ENCODE measurements at regions not wholly inside any gene's neighbourhood (a gene's known extent, or its start where the extent isn't known, plus 50 kb on each side); places are given as distances from the start of the nearest gene placed in this dataset.

- H3K4me1 ChIP-seq (ENCODE audit: control insufficient read depth in 4 of 4, insufficient read depth in 4 of 4, low read length in 3 of 4): no peaks in the 10 kb centered on the region
- H3K27ac ChIP-seq (ENCODE audit: low read depth in 1 of 2, low read length in 2 of 2): no peak overlapping the region
- DNase-seq (ENCODE audit: low spot score): no peak
- no peaks in the 10 kb centered on the region for H3K36me3 ChIP-seq (ENCODE audit: control insufficient read depth in 4 of 4, insufficient read depth in 3 of 4, low read depth in 1 of 4, low read length in 3 of 4)
- H3K27me3 ChIP-seq (ENCODE audit: control insufficient read depth in 4 of 4, insufficient read depth in 4 of 4, low read length in 3 of 4): no peaks in the 10 kb centered on the region
- TF ChIP-seq FOXA2 (IDR thresholded peaks at IDR 0.05) (no peak), HNF4G (IDR thresholded peaks at IDR 0.05) (no peak), SP1 (IDR thresholded peaks at IDR 0.05) (no peak), MAX (IDR thresholded peaks at IDR 0.05) (no peak), CTCF (IDR thresholded peaks at IDR 0.05; ENCODE audit: low read depth, low read length, missing input control) (no peak), FOXA1 (IDR thresholded peaks at IDR 0.05) (no peak), EGR1 (IDR thresholded peaks at IDR 0.05; ENCODE audit: low read depth in 2 of 2) (no peak), NR2F2 (IDR thresholded peaks at IDR 0.05) (no peak), TAF1 (conservative IDR thresholded peaks at IDR 0.05) (no peak), GABPA (IDR thresholded peaks at IDR 0.05 in 1 of 2, conservative IDR thresholded peaks at IDR 0.05 in 1 of 2) (no peak), HNF4A (conservative IDR thresholded peaks at IDR 0.05) (no peak), RXRA (IDR thresholded peaks at IDR 0.05) (no peak), YY1 (IDR thresholded peaks at IDR 0.05) (no peak), JUND (IDR thresholded peaks at IDR 0.05) (no peak), REST (IDR thresholded peaks at IDR 0.05) (no peak), RAD21 (IDR thresholded peaks at IDR 0.05) (no peak)
- 82% methylated on average over 10 of the region's 10 CpGs for WGBS
- H3K9me3 ChIP-seq (ENCODE audit: control insufficient read depth in 4 of 4, low read length in 3 of 4): no peaks in the 10 kb centered on the region
- no peak overlapping the region for H3K4me3 ChIP-seq (ENCODE audit: low read depth in 1 of 3, low read length in 3 of 3)
- no peak overlapping the region for H3K9ac ChIP-seq (ENCODE audit: low read depth in 1 of 2, low read length in 2 of 2)
Observed at GRCh38 chr2:45283764-45284620, 274.7 kb upstream of the SIX2 start.

- no peak for DNase-seq (ENCODE audit: low spot score)
- 98% methylated on average over 2 of the region's 2 CpGs for WGBS
- peaks cover 0 to 3% (median 0%) of the 10 kb centered on the region in 4 donors for H3K4me1 ChIP-seq (ENCODE audit: control insufficient read depth in 4 of 4, insufficient read depth in 4 of 4, low read length in 3 of 4)
- H3K27ac ChIP-seq (ENCODE audit: low read depth in 1 of 2, low read length in 2 of 2): no peak overlapping the region
- H3K36me3 ChIP-seq (ENCODE audit: control insufficient read depth in 4 of 4, insufficient read depth in 3 of 4, low read depth in 1 of 4, low read length in 3 of 4): no peaks in the 10 kb centered on the region
- no peak overlapping the region for H3K9ac ChIP-seq (ENCODE audit: low read depth in 1 of 2, low read length in 2 of 2)
- H3K27me3 ChIP-seq (ENCODE audit: control insufficient read depth in 4 of 4, insufficient read depth in 4 of 4, low read length in 3 of 4): no peaks in the 10 kb centered on the region
- no peaks in the 10 kb centered on the region for H3K9me3 ChIP-seq (ENCODE audit: control insufficient read depth in 4 of 4, low read length in 3 of 4)
- H3K4me3 ChIP-seq (ENCODE audit: low read depth in 1 of 3, low read length in 3 of 3): no peak overlapping the region
- no peak for TF ChIP-seq GABPA (IDR thresholded peaks at IDR 0.05 in 1 of 2, conservative IDR thresholded peaks at IDR 0.05 in 1 of 2)
- no peak for TF ChIP-seq NR2F2 (IDR thresholded peaks at IDR 0.05)
- no peak for TF ChIP-seq YY1 (IDR thresholded peaks at IDR 0.05)
- TF ChIP-seq HNF4G (IDR thresholded peaks at IDR 0.05): no peak
- TF ChIP-seq FOXA1 (IDR thresholded peaks at IDR 0.05): no peak
- no peak for TF ChIP-seq TAF1 (conservative IDR thresholded peaks at IDR 0.05)
- no peak for TF ChIP-seq SP1 (IDR thresholded peaks at IDR 0.05)
- TF ChIP-seq EGR1 (IDR thresholded peaks at IDR 0.05; ENCODE audit: low read depth in 2 of 2): no peak
- no peak for TF ChIP-seq FOXA2 (IDR thresholded peaks at IDR 0.05)
- TF ChIP-seq RAD21 (IDR thresholded peaks at IDR 0.05): no peak
- TF ChIP-seq MAX (IDR thresholded peaks at IDR 0.05): no peak
- no peak for TF ChIP-seq RXRA (IDR thresholded peaks at IDR 0.05)
- no peak for TF ChIP-seq HNF4A (conservative IDR thresholded peaks at IDR 0.05)
- no peak for TF ChIP-seq CTCF (IDR thresholded peaks at IDR 0.05; ENCODE audit: low read depth, low read length, missing input control)
- TF ChIP-seq REST (IDR thresholded peaks at IDR 0.05): no peak
- no peak for TF ChIP-seq ATF3 (IDR thresholded peaks at IDR 0.05)
Observed at GRCh38 chr2:45282646-45283045, 273.4 kb upstream of the SIX2 start.
